CD4-positive, alpha-beta T cell (primary cell): ENCODE measurements at regions not wholly inside any gene's neighbourhood (a gene's known extent, or its start where the extent isn't known, plus 50 kb on each side); places are given as distances from the start of the nearest gene placed in this dataset.

Source experiments
- ATAC-seq: fragments of 200-7000 bp; cut with Tn5 transposase; one replicate; pipeline ENCODE4 v1.10.0; 2022; ENCODE audit warnings: mild to moderate bottlenecking; ENCODE audit not compliant: poor library complexity
- CTCF ChIA-PET: fragments of 350-600 bp; sonication (Branson Sonifier 250); formaldehyde crosslinking; loops from one replicate; lab custom pipeline; 2021; ENCODE audit warnings: antibody characterized with exemption, inconsistent platforms; lab: Charles Lee
- POLR2A ChIA-PET: fragments of 350-600 bp; sonication (Branson Sonifier 250); formaldehyde crosslinking; loops from one replicate; lab custom pipeline; 2021; ENCODE audit warnings: antibody characterized with exemption, inconsistent platforms; lab: Charles Lee
- DNase-seq, 14 experiments: peaks; one replicate each; pipeline ENCODE4 v3.0.0-alpha.2; 2013 to 2020; ENCODE audit warnings: mixed read lengths in 2 of 14
- H3K27ac ChIP-seq, 2 donors: one replicate each; pipeline versions ENCODE4 v1.5.1 to v1.7.0; 2013; ENCODE audit warnings: low read length in 2 of 2, low read depth in 1 of 2, mild to moderate bottlenecking in 1 of 2
- H3K27me3 ChIP-seq, 2 experiments: 1 replicate in 1 of 2; 2 replicates in 1 of 2; pipeline versions ENCODE4 v1.6.1 to v1.7.0; 2013; ENCODE audit warnings: low read length in 2 of 2, control low read depth in 1 of 2, mild to moderate bottlenecking in 1 of 2, moderate library complexity in 1 of 2; ENCODE audit not compliant: insufficient read depth in 2 of 2, control insufficient read depth in 1 of 2
- H3K36me3 ChIP-seq: one replicate; pipeline ENCODE4 v1.6.1; 2013; ENCODE audit warnings: low read length, control low read depth; ENCODE audit not compliant: insufficient read depth
- H3K4me1 ChIP-seq: one replicate; pipeline ENCODE4 v1.6.1; 2013; ENCODE audit warnings: low read length, control low read depth; ENCODE audit not compliant: insufficient read depth
- H3K4me3 ChIP-seq: one replicate; pipeline ENCODE4 v1.5.1; 2013; ENCODE audit warnings: mild to moderate bottlenecking, low read length, moderate library complexity
- H3K9me3 ChIP-seq, 2 experiments: 1 replicate in 1 of 2; 2 replicates in 1 of 2; pipeline versions ENCODE4 v1.6.1 to v1.7.0; 2013; ENCODE audit warnings: low read length in 2 of 2, mild to moderate bottlenecking in 2 of 2, control low read depth in 1 of 2, moderate library complexity in 1 of 2; ENCODE audit not compliant: control insufficient read depth in 1 of 2, insufficient read depth in 1 of 2
- H3K27ac Mint-ChIP-seq: one replicate; pipeline ENCODE4 v1.8.0; 2020; ENCODE audit warnings: mixed read lengths
- H3K27me3 Mint-ChIP-seq: one replicate; pipeline ENCODE4 v1.8.0; 2021; ENCODE audit warnings: mixed read lengths
- H3K36me3 Mint-ChIP-seq: one replicate; pipeline ENCODE4 v1.8.0; 2021; ENCODE audit warnings: low read depth, mixed read lengths
- H3K4me1 Mint-ChIP-seq: one replicate; pipeline ENCODE4 v1.8.0; 2021; ENCODE audit warnings: low read depth, mixed read lengths
- H3K4me3 Mint-ChIP-seq: one replicate; pipeline ENCODE4 v1.8.0; 2020; ENCODE audit warnings: mild to moderate bottlenecking, mixed read lengths
- H3K9me3 Mint-ChIP-seq: one replicate; pipeline ENCODE4 v1.8.0; 2020; ENCODE audit warnings: mixed read lengths
- CTCF ChIP-seq: fragments of 200-600 bp; IDR thresholded peaks from one replicate; pipeline ENCODE4 v1.8.0; 2022; ENCODE audit warnings: antibody characterized with exemption, mild to moderate bottlenecking
- intact Hi-C, 2 experiments: fragments of 100-400 bp; cut with DNase I in 1 of 2; cut with micrococcal nuclease in 1 of 2; formaldehyde crosslinking; loops; one replicate each; pipeline versions ENCODE4 v1.15.1 to v1.9.0; 2023 to 2025; cut with DNase I, micrococcal nuclease

GRCh38 chr12:124653169-124653931, 85.9 kb upstream of the NCOR2 start:
- H3K27me3 Mint-ChIP-seq = no peaks in the 10 kb centered on the region
- no peak for TF ChIP-seq CTCF

GRCh38 chr12:124652661-124653060, 85.2 kb upstream of the NCOR2 start:
- H3K27ac ChIP-seq = no peak overlapping the region
- H3K27me3 ChIP-seq = no peaks in the 10 kb centered on the region

More at GRCh38 chr12:124653169-124653931, 85.9 kb upstream of the NCOR2 start:
- peaks cover 4 to 17% of the 10 kb centered on the region in 2 experiments for H3K9me3 ChIP-seq
- peaks cover 2% of the 10 kb centered on the region for H3K9me3 Mint-ChIP-seq
- no peaks in the 10 kb centered on the region for H3K36me3 Mint-ChIP-seq
- no peak overlapping the region for H3K4me3 Mint-ChIP-seq
- H3K27me3 ChIP-seq = no peaks in the 10 kb centered on the region
- no peaks in the 10 kb centered on the region for H3K4me1 ChIP-seq
- H3K4me3 ChIP-seq = no peak overlapping the region
- DNase-seq (no peak), ATAC-seq (no peak)
- POLR2A ChIA-PET = no interaction called here
- no peak overlapping the region for H3K27ac Mint-ChIP-seq
- no peaks in the 10 kb centered on the region for H3K4me1 Mint-ChIP-seq
- CTCF ChIA-PET = no interaction called here
- no peak overlapping the region for H3K27ac ChIP-seq
- intact Hi-C loops = no loop called here
- H3K36me3 ChIP-seq = no peaks in the 10 kb centered on the region

GRCh38 chr12:124651516-124652273, 84.3 kb upstream of the NCOR2 start:
- no peaks in the 10 kb centered on the region for H3K36me3 Mint-ChIP-seq
- H3K4me3 Mint-ChIP-seq = no peak overlapping the region
- H3K27ac ChIP-seq = no peak overlapping the region
- H3K9me3 ChIP-seq = peaks cover 4 to 28% of the 10 kb centered on the region in 2 experiments
- DNase-seq = peak in 1 of 14 experiments; percentile 29
- peaks cover 3% of the 10 kb centered on the region for H3K9me3 Mint-ChIP-seq
- no peak for TF ChIP-seq CTCF
- ChIA-PET CTCF (no interaction called here), POLR2A (interaction anchor here (1.3 kb wide), 1 partner anchor 15 kb away, joined by 3 read pairs; no protein-coding TSS in a partner anchor)
- intact Hi-C loops = no loop called here
- peaks cover 2% of the 10 kb centered on the region for H3K4me1 ChIP-seq
- H3K36me3 ChIP-seq = no peaks in the 10 kb centered on the region
- no peaks in the 10 kb centered on the region for H3K27me3 Mint-ChIP-seq
- no peak overlapping the region for H3K4me3 ChIP-seq
- no peak overlapping the region for H3K27ac Mint-ChIP-seq
- H3K27me3 ChIP-seq = no peaks in the 10 kb centered on the region
- ATAC-seq = no peak
- peaks cover 8% of the 10 kb centered on the region for H3K4me1 Mint-ChIP-seq

More at GRCh38 chr12:124652661-124653060, 85.2 kb upstream of the NCOR2 start:
- Histone ChIP-seq H3K4me3 (no peak overlapping the region), H3K4me1 (no peaks in the 10 kb centered on the region), H3K36me3 (no peaks in the 10 kb centered on the region), H3K9me3 (peaks cover 4 to 21% of the 10 kb centered on the region in 2 experiments)
- ATAC-seq (no peak), DNase-seq (no peak)
- no peaks in the 10 kb centered on the region for H3K27me3 Mint-ChIP-seq
- ChIA-PET CTCF (no interaction called here), POLR2A (no interaction called here)
- no peak for TF ChIP-seq CTCF
- H3K4me1 Mint-ChIP-seq = no peaks in the 10 kb centered on the region
- no peak overlapping the region for H3K4me3 Mint-ChIP-seq
- peaks cover 3% of the 10 kb centered on the region for H3K9me3 Mint-ChIP-seq
- H3K27ac Mint-ChIP-seq = no peak overlapping the region
- H3K36me3 Mint-ChIP-seq = no peaks in the 10 kb centered on the region
- intact Hi-C loops = no loop called here
